K562 (cell line): ENCODE measurements at regions not wholly inside any gene's neighbourhood (a gene's known extent, or its start where the extent isn't known, plus 50 kb on each side); places are given as distances from the start of the nearest gene placed in this dataset.

Experiments used
- ATAC-seq: fragments of 200-7000 bp; cut with Tn5 transposase; 3 replicates; pipeline ENCODE4 v1.9.1; 2020; ENCODE audit warnings: moderate library complexity
- BruUV-seq: library from RNA; stranded (reverse); fragments of 400-500 nt; replicated peaks from 2 replicates; lab custom pipeline; 2021; lab: Mats Ljungman, UMichigan
- CTCF ChIA-PET: fragments of 300-600 bp; formaldehyde crosslinking; extraction: SDS; loops from one replicate; lab custom pipeline; 2021; ENCODE audit warnings: low intra/inter-chr PET ratio; lab: Yijun Ruan, JAX
- POLR2A ChIA-PET: fragments of 300-600, 350-650 bp; sonication (Branson Sonifier 250); formaldehyde crosslinking; extraction: SDS; loops from one replicate; lab custom pipeline; 2021; ENCODE audit warnings: antibody characterized with exemption, inconsistent platforms; lab: Yijun Ruan, JAX
- DNase-seq, 4 experiments: peaks; one replicate each; pipeline versions ENCODE4 v3.0.0 to v3.0.0-alpha.2; 2011 to 2018; ENCODE audit warnings: low spot score in 3 of 4, mixed read lengths in 3 of 4; ENCODE audit errors: extremely low read depth in 1 of 4
- FAIRE-seq: peaks from 2 replicates; lab custom pipeline; 2011; peaks lifted over from hg19 to GRCh38; lab: Jason Lieb, UNC
- H2AFZ ChIP-seq: 2 replicates; pipeline ENCODE4 v1.6.0; 2011; ENCODE audit warnings: low read depth, low read length, control low read depth, inconsistent platforms
- H3K27ac ChIP-seq: fragments of 200-600 bp; 3 replicates; pipeline ENCODE4 v1.8.0; 2011; ENCODE audit warnings: low read depth, mild to moderate bottlenecking, control low read depth, inconsistent platforms, low read length, moderate library complexity, mixed read lengths; ENCODE audit errors: extremely low read depth
- H3K27me3 ChIP-seq, 2 experiments: fragments of 300-600 bp in 1 of 2; 2 replicates in 1 of 2; 3 replicates in 1 of 2; pipeline versions ENCODE4 v1.6.0 to v1.8.0; 2011; ENCODE audit warnings: inconsistent platforms in 2 of 2, low read length in 2 of 2, mild to moderate bottlenecking in 1 of 2, mixed read lengths in 1 of 2, moderate library complexity in 1 of 2; ENCODE audit not compliant: control insufficient read depth in 2 of 2, insufficient read depth in 2 of 2
- H3K36me3 ChIP-seq: fragments of 300-600 bp; 3 replicates; pipeline ENCODE4 v1.8.0; 2011; ENCODE audit warnings: mild to moderate bottlenecking, low read length, inconsistent platforms; ENCODE audit not compliant: control insufficient read depth, insufficient read depth
- H3K4me1 ChIP-seq, 2 experiments: fragments of 200-600 bp in 1 of 2; replicated peaks in 1 of 2; 2 replicates in 1 of 2; 3 replicates in 1 of 2; pipeline versions ENCODE4 v1.5.1 to v1.8.0; 2011; ENCODE audit warnings: inconsistent platforms in 2 of 2, low read length in 2 of 2, mild to moderate bottlenecking in 1 of 2, mixed read lengths in 1 of 2, moderate library complexity in 1 of 2; ENCODE audit not compliant: control insufficient read depth in 2 of 2, insufficient read depth in 2 of 2
- H3K4me2 ChIP-seq: 2 replicates; pipeline ENCODE4 v1.6.1; 2011; ENCODE audit warnings: low read length, control low read depth, inconsistent platforms, mixed read lengths; ENCODE audit not compliant: insufficient read depth
- H3K4me3 ChIP-seq: fragments of 200-600 bp; sonication (generic), shearing (Covaris generic); 2 replicates; pipeline ENCODE4 v1.5.1; 2016; ENCODE audit warnings: control low read depth, inconsistent platforms
- H3K79me2 ChIP-seq: fragments of 200-600 bp; 3 replicates; pipeline ENCODE4 v1.8.0; 2011; ENCODE audit warnings: low read length, inconsistent platforms; ENCODE audit not compliant: control insufficient read depth, insufficient read depth
- H3K9ac ChIP-seq, 2 experiments: 2 replicates each; pipeline versions ENCODE4 v1.6.0 to v1.6.1; 2011; ENCODE audit warnings: low read depth in 2 of 2, low read length in 2 of 2, control low read depth in 1 of 2, inconsistent platforms in 1 of 2, mild to moderate bottlenecking in 1 of 2, mixed read lengths in 1 of 2; ENCODE audit not compliant: insufficient read depth in 1 of 2
- H3K9me1 ChIP-seq: one replicate; pipeline ENCODE4 v1.6.0; 2011; ENCODE audit warnings: inconsistent platforms, mild to moderate bottlenecking, low read length, moderate library complexity; ENCODE audit not compliant: control insufficient read depth, insufficient read depth
- H3K9me3 ChIP-seq: replicated peaks from 2 replicates; pipeline ENCODE4 v1.5.1; 2011; ENCODE audit warnings: low read depth, low read length, inconsistent platforms; ENCODE audit not compliant: control insufficient read depth, insufficient read depth
- H4K20me1 ChIP-seq: replicated peaks from 2 replicates; pipeline ENCODE4 v1.6.1; 2011; ENCODE audit warnings: low read length, inconsistent platforms, mixed read lengths; ENCODE audit not compliant: control insufficient read depth, insufficient read depth
- EP400 ChIP-seq: fragments of 450-650 bp; IDR thresholded peaks from 2 replicates; pipeline ENCODE4 v1.6.1; 2017; ENCODE audit warnings: antibody characterized with exemption, mild to moderate bottlenecking, moderate library complexity
- HDAC8 ChIP-seq: fragments of 450-650 bp; IDR thresholded peaks from 2 replicates; pipeline ENCODE4 v1.6.1; 2016; ENCODE audit warnings: mild to moderate bottlenecking, missing genetic modification characterization, moderate library complexity, missing compliant biosample characterization
- HNRNPUL1 ChIP-seq: fragments of 200-400 bp; formaldehyde crosslinking; IDR thresholded peaks from 2 replicates; pipeline ENCODE4 v1.6.1; 2017; ENCODE audit warnings: low read length
- LCOR ChIP-seq: sonication (generic); formaldehyde crosslinking; IDR thresholded peaks from 2 replicates; pipeline ENCODE4 v1.8.0; 2022; ENCODE audit warnings: mild to moderate bottlenecking, missing genetic modification reagents
- MCM7 ChIP-seq, 2 experiments: fragments of 450-650 bp; IDR thresholded peaks; 2 replicates each; pipeline ENCODE4 v1.6.1; 2016 to 2018
- PTBP1 ChIP-seq: fragments of 200-400 bp; formaldehyde crosslinking; IDR thresholded peaks from 2 replicates; pipeline ENCODE4 v1.6.1; 2017; ENCODE audit warnings: low read depth, low read length
- RUNX1 ChIP-seq: sonication (generic); IDR thresholded peaks from 2 replicates; pipeline ENCODE4 v1.6.1; 2016; ENCODE audit warnings: antibody characterized with exemption, low read depth
- STAG1 ChIP-seq: sonication (generic); formaldehyde crosslinking; IDR thresholded peaks from 2 replicates; pipeline ENCODE4 v1.5.0; 2020; ENCODE audit warnings: missing genetic modification reagents, borderline replicate concordance
- ZBTB17 ChIP-seq: fragments of 450-650 bp; formaldehyde crosslinking; IDR thresholded peaks from 2 replicates; pipeline ENCODE4 v1.4.0; 2020; ENCODE audit warnings: mild to moderate bottlenecking
- ZNF830 ChIP-seq: fragments of 250-450 bp; sonication (Bioruptor Pico); IDR thresholded peaks from 2 replicates; pipeline ENCODE4 v1.5.0; 2021; ENCODE audit warnings: mild to moderate bottlenecking
- WGBS: fragments of 100-300 bp; shearing (Covaris generic); methylation state at CpG from one replicate; pipeline ENCODE4 v1.1.6; 2016; ENCODE audit warnings: low coverage, mixed read lengths; ENCODE audit not compliant: insufficient coverage; ENCODE audit errors: missing lambda C conversion rate; 5-methylcytosine and 5-hydroxymethylcytosine counted together
- in situ Hi-C: fragments of 300-500 bp; cut with MboI; formaldehyde crosslinking; loops from 4 replicates; pipeline ENCODE4 v1.15.0; 2018; ENCODE audit warnings: inconsistent platforms, mixed read lengths
- intact Hi-C: fragments of 100-400 bp; cut with micrococcal nuclease; formaldehyde crosslinking; loops from 2 replicates; pipeline ENCODE4 v1.14.2; 2022
- TF ChIP-seq, protein P1 (sequence below): fragments of 250-450 bp; sonication (Bioruptor Pico); IDR thresholded peaks from 2 replicates; pipeline ENCODE4 v1.4.0; 2020; ENCODE audit warnings: mild to moderate bottlenecking, moderate library complexity
- TF ChIP-seq, protein P2 (sequence below): fragments of 250-450 bp; sonication (Bioruptor Pico); IDR thresholded peaks from 2 replicates; pipeline ENCODE4 v1.6.1; 2021; ENCODE audit warnings: mild to moderate bottlenecking
- TF ChIP-seq, protein P3 (sequence below): fragments of 250-450 bp; sonication (Bioruptor Pico); IDR thresholded peaks from 2 replicates; pipeline ENCODE4 v1.8.0; 2021; ENCODE audit warnings: moderate library complexity, mild to moderate bottlenecking, inconsistent platforms

DNA sequence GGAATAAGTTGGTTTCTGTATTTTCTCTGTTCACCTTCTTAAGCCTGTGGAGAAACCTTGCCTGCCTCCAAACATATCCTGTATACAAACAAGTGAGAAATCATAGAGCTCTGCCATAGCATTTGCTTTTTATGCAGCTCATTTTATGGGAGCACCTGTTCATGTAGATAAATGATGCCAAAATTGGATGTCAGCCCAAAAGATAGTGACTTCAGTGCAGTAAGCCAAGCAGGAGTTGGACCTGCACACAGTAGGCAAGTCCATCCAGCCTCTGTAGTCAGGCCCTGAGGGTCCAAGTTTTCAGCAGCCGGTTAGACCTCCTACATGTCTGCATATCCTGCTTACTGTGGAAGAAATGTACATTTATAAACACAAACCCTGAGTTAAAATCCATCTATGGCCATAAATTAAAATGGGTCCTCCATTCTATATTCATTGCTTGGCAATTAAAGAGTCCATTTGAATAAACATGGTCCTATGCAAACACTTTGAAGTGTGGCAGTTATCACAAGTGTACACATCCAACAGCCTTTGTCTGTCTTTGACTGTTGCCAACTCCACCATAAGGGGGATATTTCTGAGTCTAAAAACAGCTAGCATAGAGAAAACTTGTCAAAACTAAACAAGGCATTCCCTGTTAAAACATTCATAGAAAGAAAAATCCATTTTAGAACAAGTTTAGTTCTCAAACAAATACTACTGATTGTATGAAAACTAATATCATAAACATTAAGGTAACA is 847.8 kb downstream of the RPS29 start:
- Histone ChIP-seq H3K9me3 (no peaks in the 10 kb centered on the region), H3K9ac (no peak overlapping the region), H3K4me2 (no peak overlapping the region), H3K36me3 (no peaks in the 10 kb centered on the region), H2AFZ (no peak overlapping the region), H3K79me2 (no peaks in the 10 kb centered on the region), H3K9me1 (no peaks in the 10 kb centered on the region), H3K4me1 (no peaks in the 10 kb centered on the region), H3K4me3 (no peak overlapping the region), H4K20me1 (no peaks in the 10 kb centered on the region), H3K27ac (no peak overlapping the region), H3K27me3 (no peaks in the 10 kb centered on the region)
- no peak for DNase-seq
- intact Hi-C loops (no loop called here), in situ Hi-C loops (no loop called here)
- CTCF ChIA-PET = no interaction called here
- no peak for FAIRE-seq
- WGBS = 0% methylated on average over 1 of the region's 1 CpG
- BruUV-seq = no TSS peak
- TF ChIP-seq MCM7 (IDR thresholded peaks at IDR 0.05) (no peak), HDAC8 (tag) (no peak), HNRNPUL1 (no peak), ZNF830 (CRISPR knock-in tag) (no peak), STAG1 (CRISPR knock-in tag) (no peak), RUNX1 (no peak), PTBP1 (no peak), LCOR (CRISPR knock-in tag) (no peak), EP400 (no peak), ZBTB17 (CRISPR knock-in tag) (no peak)
- TF ChIP-seq, protein P1, sequence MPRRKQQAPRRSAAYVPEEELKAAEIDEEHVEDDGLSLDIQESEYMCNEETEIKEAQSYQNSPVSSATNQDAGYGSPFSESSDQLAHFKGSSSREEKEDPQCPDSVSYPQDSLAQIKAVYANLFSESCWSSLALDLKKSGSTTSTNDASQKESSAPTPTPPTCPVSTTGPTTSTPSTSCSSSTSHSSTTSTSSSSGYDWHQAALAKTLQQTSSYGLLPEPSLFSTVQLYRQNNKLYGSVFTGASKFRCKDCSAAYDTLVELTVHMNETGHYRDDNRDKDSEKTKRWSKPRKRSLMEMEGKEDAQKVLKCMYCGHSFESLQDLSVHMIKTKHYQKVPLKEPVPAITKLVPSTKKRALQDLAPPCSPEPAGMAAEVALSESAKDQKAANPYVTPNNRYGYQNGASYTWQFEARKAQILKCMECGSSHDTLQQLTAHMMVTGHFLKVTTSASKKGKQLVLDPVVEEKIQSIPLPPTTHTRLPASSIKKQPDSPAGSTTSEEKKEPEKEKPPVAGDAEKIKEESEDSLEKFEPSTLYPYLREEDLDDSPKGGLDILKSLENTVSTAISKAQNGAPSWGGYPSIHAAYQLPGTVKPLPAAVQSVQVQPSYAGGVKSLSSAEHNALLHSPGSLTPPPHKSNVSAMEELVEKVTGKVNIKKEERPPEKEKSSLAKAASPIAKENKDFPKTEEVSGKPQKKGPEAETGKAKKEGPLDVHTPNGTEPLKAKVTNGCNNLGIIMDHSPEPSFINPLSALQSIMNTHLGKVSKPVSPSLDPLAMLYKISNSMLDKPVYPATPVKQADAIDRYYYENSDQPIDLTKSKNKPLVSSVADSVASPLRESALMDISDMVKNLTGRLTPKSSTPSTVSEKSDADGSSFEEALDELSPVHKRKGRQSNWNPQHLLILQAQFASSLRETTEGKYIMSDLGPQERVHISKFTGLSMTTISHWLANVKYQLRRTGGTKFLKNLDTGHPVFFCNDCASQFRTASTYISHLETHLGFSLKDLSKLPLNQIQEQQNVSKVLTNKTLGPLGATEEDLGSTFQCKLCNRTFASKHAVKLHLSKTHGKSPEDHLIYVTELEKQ (CRISPR knock-in tag) = no peak
- TF ChIP-seq, protein P2, sequence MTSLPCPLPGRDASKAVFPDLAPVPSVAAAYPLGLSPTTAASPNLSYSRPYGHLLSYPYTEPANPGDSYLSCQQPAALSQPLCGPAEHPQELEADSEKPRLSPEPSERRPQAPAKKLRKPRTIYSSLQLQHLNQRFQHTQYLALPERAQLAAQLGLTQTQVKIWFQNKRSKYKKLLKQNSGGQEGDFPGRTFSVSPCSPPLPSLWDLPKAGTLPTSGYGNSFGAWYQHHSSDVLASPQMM (CRISPR knock-in tag) = no peak
- TF ChIP-seq, protein P3, sequence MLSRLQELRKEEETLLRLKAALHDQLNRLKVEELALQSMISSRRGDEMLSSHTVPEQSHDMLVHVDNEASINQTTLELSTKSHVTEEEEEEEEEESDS (CRISPR knock-in tag) = no peak
- POLR2A ChIA-PET = no interaction called here
- ATAC-seq = no peak
